ENCODE measurements at regions not wholly inside any gene's neighbourhood (a gene's known extent, or its start where the extent isn't known, plus 50 kb on each side); places are given as distances from the start of the nearest gene placed in this dataset.

DNA sequence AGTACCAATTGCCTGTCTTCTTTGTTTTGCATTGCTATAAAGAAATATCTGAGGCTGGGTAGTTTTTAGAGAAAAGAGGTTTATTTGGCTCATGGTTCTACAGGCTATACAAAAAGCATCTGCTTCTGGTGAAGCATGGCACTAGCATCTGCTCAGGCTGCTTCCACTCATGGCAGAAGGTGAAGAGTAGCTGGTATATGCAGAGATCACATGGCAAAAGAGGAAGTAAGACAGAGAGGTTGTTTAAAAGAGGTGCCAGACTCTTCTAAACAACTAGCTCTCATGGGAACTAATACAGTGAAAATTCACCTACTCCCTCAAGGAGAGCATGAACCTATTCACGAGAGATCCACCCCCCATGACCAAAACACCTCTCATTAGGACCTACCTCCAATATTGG is 56.7 kb upstream of the GUCA2B start:
- TF ChIP-seq, protein P1, sequence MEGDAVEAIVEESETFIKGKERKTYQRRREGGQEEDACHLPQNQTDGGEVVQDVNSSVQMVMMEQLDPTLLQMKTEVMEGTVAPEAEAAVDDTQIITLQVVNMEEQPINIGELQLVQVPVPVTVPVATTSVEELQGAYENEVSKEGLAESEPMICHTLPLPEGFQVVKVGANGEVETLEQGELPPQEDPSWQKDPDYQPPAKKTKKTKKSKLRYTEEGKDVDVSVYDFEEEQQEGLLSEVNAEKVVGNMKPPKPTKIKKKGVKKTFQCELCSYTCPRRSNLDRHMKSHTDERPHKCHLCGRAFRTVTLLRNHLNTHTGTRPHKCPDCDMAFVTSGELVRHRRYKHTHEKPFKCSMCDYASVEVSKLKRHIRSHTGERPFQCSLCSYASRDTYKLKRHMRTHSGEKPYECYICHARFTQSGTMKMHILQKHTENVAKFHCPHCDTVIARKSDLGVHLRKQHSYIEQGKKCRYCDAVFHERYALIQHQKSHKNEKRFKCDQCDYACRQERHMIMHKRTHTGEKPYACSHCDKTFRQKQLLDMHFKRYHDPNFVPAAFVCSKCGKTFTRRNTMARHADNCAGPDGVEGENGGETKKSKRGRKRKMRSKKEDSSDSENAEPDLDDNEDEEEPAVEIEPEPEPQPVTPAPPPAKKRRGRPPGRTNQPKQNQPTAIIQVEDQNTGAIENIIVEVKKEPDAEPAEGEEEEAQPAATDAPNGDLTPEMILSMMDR (IDR thresholded peaks at IDR 0.05), result no peak
- Histone ChIP-seq H3K27ac (no peak overlapping the region), H3K9me3 (ENCODE audit: control insufficient read depth, low read length) (no peaks in the 10 kb centered on the region), H3K4me1 (no peaks in the 10 kb centered on the region), H3K36me3 (ENCODE audit: control insufficient read depth, insufficient read depth, low read length) (no peaks in the 10 kb centered on the region), H3K79me2 (no peaks in the 10 kb centered on the region), H3K4me3 (ENCODE audit: low read depth, low read length) (no peak overlapping the region), H3K4me2 (ENCODE audit: low read length) (no peak overlapping the region), H2AFZ (no peak overlapping the region), H3K27me3 (ENCODE audit: control insufficient read depth, insufficient read depth, low read length) (no peaks in the 10 kb centered on the region), H3K9ac (no peak overlapping the region)

DNA sequence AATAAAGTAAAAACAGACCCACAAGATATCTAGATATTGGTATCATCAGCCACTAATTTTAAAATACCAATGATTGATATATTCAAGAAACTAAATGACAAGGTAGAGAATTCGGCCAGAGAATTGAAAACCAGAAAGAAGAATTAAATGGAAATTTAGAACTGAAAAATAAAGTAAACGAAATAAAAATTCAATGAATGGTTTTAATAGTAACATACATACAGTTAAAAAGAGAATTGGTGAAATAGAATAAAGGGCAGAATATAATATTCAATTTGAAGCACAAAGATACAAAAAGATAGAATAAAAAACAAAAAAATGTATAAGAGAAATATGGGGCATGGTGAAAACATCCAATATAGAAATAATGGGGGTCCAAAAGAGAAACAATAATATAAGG is 64.0 kb upstream of the GUCA2B start:
- H3K9me3 ChIP-seq (ENCODE audit: control insufficient read depth, low read length), result no peaks in the 10 kb centered on the region
- H3K79me2 ChIP-seq, result no peaks in the 10 kb centered on the region
- H3K27me3 ChIP-seq (ENCODE audit: control insufficient read depth, insufficient read depth, low read length), result no peaks in the 10 kb centered on the region
- TF ChIP-seq, protein P1 (IDR thresholded peaks at IDR 0.05), result no peak
- no peak overlapping the region for H3K4me3 ChIP-seq (ENCODE audit: low read depth, low read length)
- no peak overlapping the region for H3K4me2 ChIP-seq (ENCODE audit: low read length)
- H3K27ac ChIP-seq, result no peak overlapping the region
- no peak overlapping the region for H3K9ac ChIP-seq
- no peaks in the 10 kb centered on the region for H3K4me1 ChIP-seq
- no peaks in the 10 kb centered on the region for H3K36me3 ChIP-seq (ENCODE audit: control insufficient read depth, insufficient read depth, low read length)
- no peak overlapping the region for H2AFZ ChIP-seq

DNA sequence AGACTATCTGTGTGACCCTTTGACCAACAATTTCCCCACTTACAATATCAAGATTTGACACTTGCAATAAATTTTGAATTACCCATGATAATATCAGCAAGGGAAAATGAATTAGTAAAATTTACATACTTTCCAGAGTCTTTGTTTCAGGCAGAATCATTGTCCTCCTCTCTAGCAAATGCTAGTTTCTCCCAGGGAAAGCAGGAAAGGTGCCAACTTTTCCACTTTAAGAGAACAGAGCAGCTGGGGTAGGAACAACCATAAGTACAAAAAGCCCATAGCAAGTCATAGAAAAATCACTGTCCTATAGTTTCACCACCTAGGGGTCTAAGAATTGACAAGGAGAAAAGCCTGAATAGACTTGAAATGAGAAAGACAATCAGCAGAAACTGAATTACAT is 67.1 kb upstream of the GUCA2B start:
- Histone ChIP-seq H3K4me1 (no peaks in the 10 kb centered on the region), H3K27ac (no peak overlapping the region), H3K9me3 (ENCODE audit: control insufficient read depth, low read length) (no peaks in the 10 kb centered on the region)

DNA sequence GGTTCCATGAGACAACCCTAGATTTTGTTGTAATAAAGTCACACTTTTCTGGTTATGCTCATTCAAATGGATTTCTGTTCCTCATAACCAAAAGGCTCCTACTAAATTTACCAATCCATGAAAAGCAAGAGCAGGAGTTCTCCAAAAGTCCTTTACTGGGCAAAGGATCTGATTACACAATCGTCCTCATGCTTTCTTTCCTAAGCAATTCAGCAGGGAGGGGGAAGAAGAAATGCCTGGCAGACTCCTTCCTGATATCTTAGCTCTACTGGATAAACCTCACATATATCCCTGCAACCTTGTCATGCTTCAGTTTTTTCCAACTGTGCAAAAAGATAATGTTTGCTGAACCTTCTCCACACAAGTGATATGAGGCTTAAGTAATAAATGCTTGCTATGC is 67.6 kb upstream of the GUCA2B start:
- TF ChIP-seq, protein P1 (IDR thresholded peaks at IDR 0.05), result no peak
- H3K9me3 ChIP-seq (ENCODE audit: control insufficient read depth, low read length), result no peaks in the 10 kb centered on the region
- no peaks in the 10 kb centered on the region for H3K79me2 ChIP-seq
- no peak overlapping the region for H3K27ac ChIP-seq
- no peaks in the 10 kb centered on the region for H3K4me1 ChIP-seq
- no peak overlapping the region for H2AFZ ChIP-seq
- H3K36me3 ChIP-seq (ENCODE audit: control insufficient read depth, insufficient read depth, low read length), result no peaks in the 10 kb centered on the region
- H3K4me3 ChIP-seq (ENCODE audit: low read depth, low read length), result no peak overlapping the region
- no peak overlapping the region for H3K9ac ChIP-seq
- no peaks in the 10 kb centered on the region for H3K27me3 ChIP-seq (ENCODE audit: control insufficient read depth, insufficient read depth, low read length)
- no peak overlapping the region for H3K4me2 ChIP-seq (ENCODE audit: low read length)

More for the DNA sequence above, 67.1 kb upstream of the GUCA2B start:
- Histone ChIP-seq H3K36me3 (ENCODE audit: control insufficient read depth, insufficient read depth, low read length) (no peaks in the 10 kb centered on the region), H2AFZ (no peak overlapping the region), H3K4me2 (ENCODE audit: low read length) (no peak overlapping the region), H3K27me3 (ENCODE audit: control insufficient read depth, insufficient read depth, low read length) (no peaks in the 10 kb centered on the region), H3K9ac (no peak overlapping the region), H3K79me2 (no peaks in the 10 kb centered on the region), H3K4me3 (ENCODE audit: low read depth, low read length) (no peak overlapping the region)
- TF ChIP-seq, protein P1 (IDR thresholded peaks at IDR 0.05), result no peak

DNA sequence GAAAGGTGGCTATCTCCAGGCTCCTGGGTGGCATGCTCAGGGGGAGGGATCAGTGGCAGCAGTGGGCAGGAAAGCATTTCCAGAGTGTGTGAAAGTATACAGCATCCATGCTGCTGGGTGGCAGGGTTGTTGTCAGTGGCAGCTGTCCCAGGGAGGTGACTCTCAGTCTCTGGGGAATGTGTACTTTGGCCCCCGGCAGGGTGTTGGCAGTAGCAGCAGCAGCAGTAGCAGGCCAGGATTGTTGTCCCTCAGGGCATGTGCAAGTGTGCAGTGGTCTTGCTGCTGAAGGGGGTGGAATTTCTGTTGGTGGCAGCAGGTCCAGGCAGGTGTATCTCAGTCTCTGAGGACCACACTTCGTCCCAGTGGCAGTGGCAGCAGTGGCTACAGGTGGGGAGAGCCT is 71.7 kb upstream of the GUCA2B start:
- no peaks in the 10 kb centered on the region for H3K4me1 ChIP-seq
- H3K9ac ChIP-seq, result no peak overlapping the region
- no peaks in the 10 kb centered on the region for H3K9me3 ChIP-seq (ENCODE audit: control insufficient read depth, low read length)
- no peaks in the 10 kb centered on the region for H3K36me3 ChIP-seq (ENCODE audit: control insufficient read depth, insufficient read depth, low read length)
- H3K27ac ChIP-seq, result no peak overlapping the region
- TF ChIP-seq, protein P1 (IDR thresholded peaks at IDR 0.05), result no peak
- H3K27me3 ChIP-seq (ENCODE audit: control insufficient read depth, insufficient read depth, low read length), result no peaks in the 10 kb centered on the region
- H3K79me2 ChIP-seq, result no peaks in the 10 kb centered on the region
- no peak overlapping the region for H3K4me3 ChIP-seq (ENCODE audit: low read depth, low read length)
- no peak overlapping the region for H2AFZ ChIP-seq
- H3K4me2 ChIP-seq (ENCODE audit: low read length), result no peak overlapping the region

All from parathyroid adenoma (tissue), 2 donors.